Memory B cell (primary cell): ENCODE measurements at regions not wholly inside any gene's neighbourhood (a gene's known extent, or its start where the extent isn't known, plus 50 kb on each side); places are given as distances from the start of the nearest gene placed in this dataset.
A peak's percentile ranks its signal among the peaks of the same experiment; 100 is the strongest.

Experiments
- ATAC-seq: fragments of 150-1000 bp; cut with Tn5 transposase; 2 replicates; pipeline ENCODE4 v1.10.0; 2021; ENCODE audit warnings: low read depth, mild to moderate bottlenecking, moderate library complexity
- DNase-seq, 2 donors: peaks; one replicate each; pipeline ENCODE4 v3.0.0; 2022; ENCODE audit warnings: low spot score in 2 of 2
- H3K27ac Mint-ChIP-seq: one replicate; pipeline ENCODE4 v1.8.0; 2022; ENCODE audit warnings: mild to moderate bottlenecking, moderate library complexity, mixed read lengths
- H3K27me3 Mint-ChIP-seq: one replicate; pipeline ENCODE4 v1.8.0; 2022; ENCODE audit warnings: mixed read lengths
- H3K36me3 Mint-ChIP-seq: one replicate; pipeline ENCODE4 v1.8.0; 2022; ENCODE audit warnings: mild to moderate bottlenecking, mixed read lengths
- H3K4me1 Mint-ChIP-seq: one replicate; pipeline ENCODE4 v1.8.0; 2022; ENCODE audit warnings: mixed read lengths
- H3K4me3 Mint-ChIP-seq: one replicate; pipeline ENCODE4 v1.8.0; 2022; ENCODE audit warnings: mild to moderate bottlenecking, moderate library complexity, mixed read lengths
- H3K9me3 Mint-ChIP-seq: one replicate; pipeline ENCODE4 v1.8.0; 2022; ENCODE audit warnings: mixed read lengths

DNA sequence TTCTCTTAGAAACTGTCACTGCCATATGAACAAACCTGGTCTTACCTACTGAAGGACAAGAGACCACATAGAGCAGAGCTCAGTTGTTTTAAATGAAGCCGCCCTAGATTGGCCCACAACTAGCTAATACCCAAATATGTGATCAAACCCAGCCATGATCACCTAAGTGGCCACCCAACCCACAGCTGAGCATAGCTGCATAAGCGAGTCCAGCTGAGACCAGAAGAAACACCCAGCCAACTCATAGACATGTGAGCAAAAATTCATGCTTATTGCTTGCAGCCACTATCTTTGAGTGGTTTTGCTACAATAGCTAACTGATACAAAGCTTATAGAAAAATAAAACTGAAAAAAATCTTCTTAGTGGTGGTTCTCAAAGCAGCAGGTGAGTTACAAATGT lies 124.3 kb upstream of the CPNE4 start:
- ATAC-seq (no peak), DNase-seq (no peak)
- Mint-ChIP-seq H3K27ac (no peak overlapping the region), H3K36me3 (no peaks in the 10 kb centered on the region), H3K27me3 (peaks cover 2% of the 10 kb centered on the region), H3K4me1 (no peaks in the 10 kb centered on the region), H3K9me3 (no peaks in the 10 kb centered on the region), H3K4me3 (no peak overlapping the region)

DNA sequence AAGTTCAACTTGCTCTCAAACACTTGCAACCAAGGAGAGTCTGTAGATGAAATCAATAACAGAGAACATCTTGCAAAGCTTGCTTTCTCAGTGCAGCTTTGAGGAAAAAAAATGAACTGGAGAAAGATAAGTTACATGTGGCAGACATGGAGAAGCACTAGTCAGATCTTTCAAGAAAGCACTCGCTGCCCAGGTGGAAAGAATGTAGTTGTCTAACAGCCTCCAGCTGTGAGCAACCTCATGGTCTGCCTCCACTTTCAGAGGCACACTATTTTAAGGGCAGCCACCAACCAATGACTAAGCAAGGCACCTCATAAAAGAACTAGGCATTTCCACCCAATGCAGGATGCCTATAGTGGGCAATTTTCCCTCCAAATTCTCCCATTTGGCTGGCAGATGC lies 125.4 kb upstream of the CPNE4 start:
- H3K27me3 Mint-ChIP-seq, result peaks cover 2% of the 10 kb centered on the region
- H3K9me3 Mint-ChIP-seq, result no peaks in the 10 kb centered on the region
- DNase-seq (no peak), ATAC-seq (no peak)
- H3K4me1 Mint-ChIP-seq, result no peaks in the 10 kb centered on the region
- H3K4me3 Mint-ChIP-seq, result no peak overlapping the region
- H3K36me3 Mint-ChIP-seq, result no peaks in the 10 kb centered on the region
- no peak overlapping the region for H3K27ac Mint-ChIP-seq

DNA sequence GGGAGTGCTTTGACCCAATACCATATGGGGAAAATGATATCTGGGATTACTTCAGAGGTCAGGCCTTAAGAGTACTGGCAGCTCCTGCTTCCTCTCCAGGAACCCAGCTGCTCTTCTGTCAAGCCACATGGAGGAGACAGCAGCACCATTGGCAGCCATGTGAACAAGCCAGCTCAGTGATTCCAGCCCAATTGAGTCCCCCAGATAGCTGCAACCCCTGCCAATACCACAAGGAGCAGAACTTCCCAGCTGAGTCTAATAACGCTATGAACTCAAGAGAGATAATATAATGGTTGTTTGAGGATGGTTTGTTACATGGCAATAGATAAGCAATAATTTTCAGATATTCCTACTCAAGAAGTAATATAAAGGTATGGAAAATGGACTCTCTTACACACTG lies 126.8 kb upstream of the CPNE4 start:
- Mint-ChIP-seq H3K27me3 (peaks cover 8% of the 10 kb centered on the region), H3K4me3 (no peak overlapping the region), H3K36me3 (no peaks in the 10 kb centered on the region), H3K27ac (no peak overlapping the region), H3K9me3 (peaks cover 2% of the 10 kb centered on the region), H3K4me1 (no peaks in the 10 kb centered on the region)
- DNase-seq (no peak), ATAC-seq (no peak)

DNA sequence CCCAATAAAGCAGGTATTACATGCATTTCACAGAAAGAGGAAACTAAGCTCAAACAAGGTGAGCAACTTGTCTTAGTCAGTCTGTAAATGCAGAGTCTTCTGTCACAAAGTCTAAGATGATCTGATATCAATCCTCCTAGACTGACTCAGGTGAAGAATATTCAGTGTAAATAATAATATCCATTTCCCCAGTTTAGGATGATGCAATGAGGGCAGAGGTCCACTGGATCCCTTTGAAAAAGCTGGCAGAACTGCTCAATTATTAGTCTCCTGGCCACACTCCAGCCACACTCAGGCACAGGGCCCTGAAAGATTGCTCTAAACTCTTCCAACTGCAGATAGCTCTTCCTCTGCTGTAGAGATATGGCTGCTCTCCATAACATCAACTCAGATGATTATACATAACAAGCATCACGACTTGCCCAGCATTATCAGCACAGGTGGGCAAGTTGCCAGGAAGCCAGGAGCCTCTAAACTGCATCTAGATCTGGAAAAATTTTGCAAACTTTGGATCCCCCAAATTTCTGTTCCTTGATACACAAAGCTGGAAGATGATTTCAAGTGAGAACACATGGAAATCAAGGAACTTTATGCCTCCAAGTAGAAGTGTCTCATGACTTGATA lies 129.8 kb upstream of the CPNE4 start:
- no peaks in the 10 kb centered on the region for H3K36me3 Mint-ChIP-seq
- peaks cover 9% of the 10 kb centered on the region for H3K27me3 Mint-ChIP-seq
- no peak overlapping the region for H3K27ac Mint-ChIP-seq
- no peak overlapping the region for H3K4me3 Mint-ChIP-seq
- peaks cover 2% of the 10 kb centered on the region for H3K9me3 Mint-ChIP-seq
- no peaks in the 10 kb centered on the region for H3K4me1 Mint-ChIP-seq
- DNase-seq (no peak), ATAC-seq (no peak)

DNA sequence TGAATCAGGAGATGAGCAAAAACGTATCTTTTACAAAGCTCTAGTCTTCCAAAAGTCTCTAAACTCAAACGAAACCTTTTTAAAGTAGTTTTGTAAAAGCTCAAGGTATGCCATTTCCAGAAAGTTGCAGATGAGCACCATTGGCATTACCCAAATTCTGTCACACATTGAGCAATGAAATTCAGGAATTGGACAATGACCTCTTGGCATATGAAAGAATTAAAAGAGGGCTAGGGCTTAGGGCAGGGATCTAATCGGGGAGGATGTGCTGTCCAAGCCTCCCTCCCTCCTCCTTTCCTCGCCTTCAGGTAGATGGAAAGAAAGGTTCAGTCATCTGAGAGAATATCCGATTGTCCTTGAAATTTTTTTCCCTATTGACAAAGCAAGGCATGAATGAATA lies 133.1 kb upstream of the CPNE4 start:
- H3K4me3 Mint-ChIP-seq, result no peak overlapping the region
- no peaks in the 10 kb centered on the region for H3K4me1 Mint-ChIP-seq
- DNase-seq, result no peak
- peaks cover 11% of the 10 kb centered on the region for H3K27me3 Mint-ChIP-seq
- peaks cover 2% of the 10 kb centered on the region for H3K9me3 Mint-ChIP-seq
- no peak overlapping the region for H3K27ac Mint-ChIP-seq
- no peak for ATAC-seq
- H3K36me3 Mint-ChIP-seq, result no peaks in the 10 kb centered on the region

DNA sequence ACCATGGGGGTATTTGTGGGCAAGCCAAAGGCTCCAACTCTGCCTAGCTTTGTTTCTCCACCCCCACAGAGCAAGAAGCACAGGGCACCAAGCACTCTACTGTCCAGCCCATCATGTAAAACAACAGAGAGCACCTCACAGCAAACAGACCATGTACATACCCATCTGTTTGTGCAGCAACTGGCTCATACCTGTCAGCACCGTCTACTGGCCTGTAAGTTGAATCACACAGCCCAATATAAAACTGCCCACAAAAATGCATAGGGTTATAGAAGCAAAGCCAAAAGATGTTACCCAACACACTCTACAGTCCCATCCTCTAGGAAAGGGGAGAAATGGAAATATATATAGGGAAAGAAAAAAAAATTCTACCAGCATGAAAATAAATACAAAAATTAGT lies 139.7 kb upstream of the CPNE4 start:
- H3K4me1 Mint-ChIP-seq, result no peaks in the 10 kb centered on the region
- ATAC-seq (no peak), DNase-seq (no peak)
- H3K4me3 Mint-ChIP-seq, result no peak overlapping the region
- no peaks in the 10 kb centered on the region for H3K9me3 Mint-ChIP-seq
- no peak overlapping the region for H3K27ac Mint-ChIP-seq
- no peaks in the 10 kb centered on the region for H3K36me3 Mint-ChIP-seq
- peaks cover 6% of the 10 kb centered on the region for H3K27me3 Mint-ChIP-seq

DNA sequence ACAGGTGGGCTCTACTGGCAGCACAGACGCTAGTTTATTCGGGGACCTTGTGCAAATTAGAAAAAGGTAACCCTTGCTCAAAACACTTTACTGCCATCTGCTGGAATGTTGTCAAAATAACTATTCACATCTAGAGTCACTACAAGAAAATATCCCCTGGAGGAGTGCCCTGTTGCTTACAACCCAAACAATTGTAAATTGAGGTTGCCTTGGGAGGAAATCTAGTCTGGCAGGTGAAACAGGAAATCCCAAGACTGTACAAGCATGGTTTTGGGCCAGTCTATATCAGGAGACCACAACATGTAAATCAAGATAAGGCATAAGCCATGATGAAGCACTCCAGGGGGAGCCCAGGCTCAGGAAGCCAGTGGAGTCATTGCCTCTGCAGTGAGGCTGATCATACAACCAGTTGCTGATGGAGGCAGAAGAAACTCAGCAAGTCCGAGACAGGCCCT lies 136.8 kb upstream of the ACP3 start:
- Mint-ChIP-seq H3K9me3 (no peaks in the 10 kb centered on the region), H3K27me3 (peaks cover 2% of the 10 kb centered on the region), H3K4me3 (no peak overlapping the region), H3K4me1 (peaks cover 5% of the 10 kb centered on the region), H3K27ac (no peak overlapping the region), H3K36me3 (no peaks in the 10 kb centered on the region)
- ATAC-seq (peak; percentile 46), DNase-seq (peak in 1 of 2 donors; percentile 5)

DNA sequence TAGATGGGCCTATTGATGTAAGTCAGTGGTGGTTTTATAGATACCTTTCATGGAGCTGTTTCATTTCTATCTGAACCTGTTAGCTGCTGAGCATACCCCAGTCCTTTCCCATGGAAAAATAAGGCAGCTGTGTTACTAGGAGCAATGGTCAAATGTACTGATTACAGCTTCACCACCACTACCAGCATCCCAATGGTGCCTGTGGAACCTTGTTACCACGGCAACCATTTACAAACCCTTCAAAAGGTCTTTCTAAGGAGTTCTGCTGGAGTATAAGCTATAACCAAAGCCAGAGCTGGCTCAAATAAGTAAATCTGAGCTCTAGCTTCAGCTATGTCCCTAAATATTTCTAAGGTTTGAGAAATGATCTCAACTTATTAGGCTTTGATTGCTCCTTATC lies 133.4 kb upstream of the ACP3 start:
- Mint-ChIP-seq H3K36me3 (no peaks in the 10 kb centered on the region), H3K27me3 (peaks cover 7% of the 10 kb centered on the region), H3K27ac (no peak overlapping the region), H3K4me1 (peaks cover 5% of the 10 kb centered on the region), H3K9me3 (no peaks in the 10 kb centered on the region), H3K4me3 (no peak overlapping the region)
- DNase-seq (no peak), ATAC-seq (no peak)

DNA sequence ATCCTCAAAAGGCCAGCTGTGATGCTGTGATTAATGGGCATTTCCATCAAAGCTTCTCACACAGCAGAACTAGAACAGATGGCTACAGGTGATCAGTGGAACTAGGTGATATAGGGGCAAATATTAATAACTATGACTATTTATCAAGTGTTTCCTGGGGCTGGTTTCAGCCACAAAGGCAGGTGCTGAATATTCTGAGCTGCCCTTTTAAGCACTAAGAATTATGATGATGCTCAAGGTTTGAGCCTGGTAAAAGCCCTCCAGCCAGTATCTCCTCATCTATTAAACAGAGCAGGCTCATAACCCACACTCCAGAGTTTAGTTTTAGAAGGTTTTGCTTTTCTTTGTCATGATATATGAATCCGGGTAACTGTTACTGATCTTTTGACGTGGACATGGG lies 129.5 kb upstream of the ACP3 start:
- Mint-ChIP-seq H3K4me1 (no peaks in the 10 kb centered on the region), H3K4me3 (no peak overlapping the region), H3K27me3 (peaks cover 9% of the 10 kb centered on the region), H3K9me3 (no peaks in the 10 kb centered on the region), H3K27ac (no peak overlapping the region), H3K36me3 (no peaks in the 10 kb centered on the region)
- ATAC-seq, result no peak
- DNase-seq, result no peak

DNA sequence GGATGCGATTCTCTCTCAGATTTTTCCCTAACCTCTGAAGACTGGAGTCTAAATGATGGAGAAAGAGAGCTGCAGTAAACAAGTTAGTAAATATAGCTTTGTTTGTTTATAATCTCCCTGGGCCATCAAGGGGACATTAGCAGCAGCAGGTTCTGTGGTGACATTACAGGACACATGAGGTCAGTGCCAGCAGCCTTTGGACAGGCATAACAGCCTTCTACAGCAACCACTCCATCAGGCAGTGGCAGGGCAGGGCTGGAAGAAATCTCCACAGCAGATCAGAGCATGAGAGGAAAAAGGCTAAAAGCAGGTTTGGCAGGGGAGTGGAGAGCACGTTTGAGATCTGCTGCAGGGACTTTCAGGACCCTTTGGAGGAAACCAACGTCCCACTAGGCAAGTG lies 127.6 kb upstream of the ACP3 start:
- Mint-ChIP-seq H3K4me1 (no peaks in the 10 kb centered on the region), H3K27me3 (peaks cover 11% of the 10 kb centered on the region), H3K4me3 (no peak overlapping the region), H3K9me3 (no peaks in the 10 kb centered on the region), H3K27ac (no peak overlapping the region), H3K36me3 (no peaks in the 10 kb centered on the region)
- DNase-seq (no peak), ATAC-seq (no peak)

DNA sequence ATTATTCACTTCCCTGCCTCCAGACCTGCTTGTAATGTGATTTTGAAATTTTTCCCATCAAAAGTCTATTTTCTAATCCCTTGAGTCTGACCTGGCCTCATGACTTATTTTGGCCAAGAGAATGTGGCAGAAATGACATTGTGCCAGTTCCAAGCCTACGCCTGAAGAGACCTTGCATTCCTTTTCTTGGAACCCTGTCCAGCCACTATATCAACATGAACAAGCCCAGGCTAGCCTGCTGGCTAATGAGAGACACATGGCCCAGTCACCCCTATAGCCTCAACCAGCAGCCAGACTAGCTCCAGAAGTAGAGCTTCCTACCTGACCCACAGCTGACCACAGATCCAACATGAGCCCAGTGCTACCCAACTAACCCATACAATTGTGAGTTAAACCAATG lies 121.1 kb upstream of the ACP3 start:
- H3K4me3 Mint-ChIP-seq, result no peak overlapping the region
- no peak for DNase-seq

DNA sequence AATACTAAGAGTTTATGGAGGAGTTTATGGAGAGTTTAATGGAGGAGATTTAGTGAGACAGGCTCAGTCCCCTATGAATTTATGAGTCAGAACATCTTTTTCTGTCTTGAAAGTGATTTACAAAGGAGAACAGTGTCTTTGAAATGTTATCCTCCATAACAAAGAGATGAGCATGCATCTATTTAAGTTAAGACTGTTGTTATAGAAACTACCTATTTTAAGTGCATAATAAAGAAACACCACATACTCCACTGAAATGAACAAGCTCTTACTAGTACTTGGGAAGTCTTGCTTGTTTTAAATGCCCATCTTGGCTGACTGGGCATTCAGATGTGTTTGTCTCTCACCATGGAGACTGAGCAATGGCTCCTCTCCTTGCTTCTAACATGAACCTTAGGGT lies 118.7 kb upstream of the ACP3 start:
- Mint-ChIP-seq H3K27ac (no peak overlapping the region), H3K36me3 (no peaks in the 10 kb centered on the region), H3K27me3 (peaks cover 6% of the 10 kb centered on the region), H3K9me3 (no peaks in the 10 kb centered on the region), H3K4me3 (no peak overlapping the region), H3K4me1 (no peaks in the 10 kb centered on the region)
- DNase-seq, result no peak
- ATAC-seq, result no peak

More for the DNA sequence above, 121.1 kb upstream of the ACP3 start:
- Mint-ChIP-seq H3K27me3 (peaks cover 8% of the 10 kb centered on the region), H3K27ac (no peak overlapping the region), H3K36me3 (no peaks in the 10 kb centered on the region), H3K4me1 (no peaks in the 10 kb centered on the region), H3K9me3 (no peaks in the 10 kb centered on the region)
- ATAC-seq, result no peak

DNA sequence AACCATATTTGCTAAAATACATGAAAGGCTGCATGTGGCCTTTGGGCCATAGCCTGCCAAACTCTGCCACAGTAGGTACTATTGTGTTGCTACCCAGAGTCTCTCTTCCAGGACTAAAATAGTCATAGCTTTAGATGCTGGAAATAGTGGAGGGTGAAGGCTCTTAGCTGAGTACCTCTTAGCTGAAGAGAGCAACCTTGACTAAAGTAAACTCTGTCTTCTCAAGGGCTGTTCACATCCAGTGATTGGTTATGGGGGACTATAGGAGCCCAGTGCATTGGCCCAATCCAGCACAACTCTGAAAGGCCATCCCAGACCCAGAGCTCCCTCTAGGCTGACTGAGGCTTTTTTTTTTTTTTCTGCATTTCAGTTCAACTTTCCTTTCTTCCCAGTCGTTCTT lies 117.8 kb upstream of the ACP3 start:
- Mint-ChIP-seq H3K4me1 (no peaks in the 10 kb centered on the region), H3K27me3 (peaks cover 4% of the 10 kb centered on the region), H3K4me3 (no peak overlapping the region), H3K27ac (no peak overlapping the region), H3K36me3 (no peaks in the 10 kb centered on the region), H3K9me3 (no peaks in the 10 kb centered on the region)
- ATAC-seq, result no peak
- DNase-seq, result no peak

DNA sequence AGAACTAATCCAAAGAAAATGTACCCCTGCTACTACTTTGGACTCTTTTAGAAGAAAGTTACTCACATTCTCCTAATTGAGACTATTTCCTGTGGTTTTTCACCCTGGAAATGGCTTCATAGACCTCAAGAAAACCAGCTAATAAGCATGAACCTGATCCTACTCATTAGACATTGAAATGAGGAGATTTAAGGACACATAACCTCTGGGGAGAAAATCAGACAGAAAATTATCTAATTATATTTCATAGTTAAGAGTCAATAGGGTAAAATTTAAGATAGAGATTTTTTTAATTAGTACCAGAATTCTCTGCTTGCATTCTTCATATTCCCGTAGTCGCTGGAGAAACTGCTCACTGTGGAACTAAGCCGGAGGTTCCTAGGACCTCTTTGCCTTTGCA lies 114.6 kb upstream of the ACP3 start:
- no peak overlapping the region for H3K4me3 Mint-ChIP-seq
- ATAC-seq, result no peak
- H3K27ac Mint-ChIP-seq, result no peak overlapping the region
- no peak for DNase-seq
- H3K27me3 Mint-ChIP-seq, result peaks cover 2% of the 10 kb centered on the region
- no peaks in the 10 kb centered on the region for H3K36me3 Mint-ChIP-seq
- H3K4me1 Mint-ChIP-seq, result no peaks in the 10 kb centered on the region
- no peaks in the 10 kb centered on the region for H3K9me3 Mint-ChIP-seq

DNA sequence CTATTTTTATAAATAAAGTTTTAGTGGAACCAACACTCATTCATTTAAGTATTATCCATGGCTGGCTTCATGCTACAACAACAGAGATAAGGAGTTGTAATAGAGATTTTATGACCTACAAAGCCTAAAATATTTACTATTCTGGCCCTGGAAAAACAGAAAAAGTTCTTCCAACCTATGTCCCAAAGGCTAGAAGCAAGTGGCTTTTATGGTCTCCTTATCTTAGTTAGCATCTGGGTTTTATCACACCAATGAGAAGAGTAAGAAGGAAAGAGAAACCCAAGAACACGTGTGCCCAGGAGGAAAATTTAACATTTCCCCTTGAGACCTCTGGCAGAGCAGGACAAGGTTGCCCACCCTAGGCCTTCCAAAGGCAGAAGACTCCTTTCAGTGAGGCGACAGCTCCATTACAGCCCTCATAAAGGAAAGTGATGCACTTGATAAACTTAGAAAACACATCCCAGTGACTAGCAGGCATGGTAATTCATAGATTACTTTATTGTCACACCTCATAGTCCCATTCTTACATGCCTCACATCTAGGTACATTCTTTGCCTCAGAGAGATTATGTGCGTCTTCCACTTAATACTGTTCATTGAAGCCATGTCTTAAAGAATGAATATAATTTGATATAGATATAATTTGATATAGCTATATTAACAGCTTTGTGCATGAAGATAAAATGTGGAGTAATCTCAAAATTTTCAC lies 113.2 kb upstream of the ACP3 start:
- Mint-ChIP-seq H3K36me3 (no peaks in the 10 kb centered on the region), H3K9me3 (no peaks in the 10 kb centered on the region), H3K27ac (no peak overlapping the region), H3K4me3 (no peak overlapping the region), H3K4me1 (no peaks in the 10 kb centered on the region), H3K27me3 (peaks cover 4% of the 10 kb centered on the region)
- no peak for DNase-seq
- ATAC-seq, result no peak
